ENCODE measurements at regions not wholly inside any gene's neighbourhood (a gene's known extent, or its start where the extent isn't known, plus 50 kb on each side); places are given as distances from the start of the nearest gene placed in this dataset.

DNA sequence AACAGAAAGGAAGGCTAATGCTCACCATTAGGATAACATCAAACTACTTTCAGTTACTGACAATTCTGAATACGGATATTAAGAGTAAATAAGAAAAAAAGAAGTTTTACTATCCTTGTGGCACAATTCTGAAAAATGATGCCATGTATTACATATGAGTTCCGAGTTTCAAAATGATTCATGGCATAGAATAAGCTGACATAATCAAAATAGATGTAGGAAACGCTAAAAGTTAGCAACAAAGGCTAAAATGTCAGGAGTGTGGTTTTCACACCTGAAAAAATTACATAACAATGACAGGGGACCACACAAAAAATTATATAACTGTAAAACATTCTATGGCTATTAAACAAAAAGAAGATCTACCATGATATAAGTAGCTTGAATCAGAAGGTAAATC is 1131.9 kb downstream of the OTOL1 start:
- no peak for FAIRE-seq
- Histone ChIP-seq H3K9me1 (ENCODE audit: control insufficient read depth, insufficient read depth, low read length) (no peaks in the 10 kb centered on the region), H3K4me3 (no peak overlapping the region), H3K9ac (ENCODE audit: insufficient read depth in 1 of 2, low read depth in 2 of 2, low read length in 2 of 2) (no peak overlapping the region), H3K27me3 (ENCODE audit: control insufficient read depth in 2 of 2, insufficient read depth in 2 of 2, low read length in 2 of 2) (no peaks in the 10 kb centered on the region), H3K27ac (ENCODE audit: extremely low read depth, low read depth, low read length) (no peak overlapping the region), H3K4me2 (ENCODE audit: insufficient read depth, low read length) (no peak overlapping the region), H4K20me1 (replicated peaks; ENCODE audit: control insufficient read depth, insufficient read depth, low read length) (no peaks in the 10 kb centered on the region), H3K4me1 (replicated peaks in 1 of 2; ENCODE audit: control insufficient read depth in 2 of 2, insufficient read depth in 2 of 2, low read length in 2 of 2) (no peaks in the 10 kb centered on the region), H2AFZ (ENCODE audit: low read depth, low read length) (no peak overlapping the region), H3K36me3 (ENCODE audit: control insufficient read depth, insufficient read depth, low read length) (no peaks in the 10 kb centered on the region), H3K79me2 (ENCODE audit: control insufficient read depth, insufficient read depth, low read length) (no peaks in the 10 kb centered on the region), H3K9me3 (replicated peaks; ENCODE audit: control insufficient read depth, insufficient read depth, low read depth, low read length) (no peaks in the 10 kb centered on the region)
- POLR2A ChIA-PET = no interaction called here
- DNase-seq (ENCODE audit: extremely low read depth in 1 of 4, low spot score in 3 of 4) = no peak
- no TSS peak for BruUV-seq (replicated peaks)
- TF ChIP-seq ZNF316 (IDR thresholded peaks at IDR 0.05) (peak; percentile 2; the same call in 1 of the 2 replicates), MAFF (IDR thresholded peaks at IDR 0.05; ENCODE audit: low read length) (peak; percentile 24), NFRKB (IDR thresholded peaks at IDR 0.05; ENCODE audit: low read depth) (no peak), DPF2 (IDR thresholded peaks at IDR 0.05) (no peak), NONO (IDR thresholded peaks at IDR 0.05; ENCODE audit: low read depth in 2 of 2, low read length in 1 of 2) (no peak), RBM39 (optimal IDR thresholded peaks at IDR 0.05; ENCODE audit: low read depth, low read length) (no peak), GABPB2 (CRISPR knock-in tag; conservative IDR thresholded peaks at IDR 0.05) (no peak), ETV1 (tag; conservative IDR thresholded peaks at IDR 0.05; ENCODE audit: low read depth) (no peak)
- intact Hi-C loops (cut with micrococcal nuclease) (no loop called here), in situ Hi-C loops (cut with MboI) (no loop called here)
- no peak for ATAC-seq
- 2% methylated on average over 3 of the region's 3 CpGs for WGBS (ENCODE audit: insufficient coverage, low coverage, missing lambda C conversion rate)
- CTCF ChIA-PET (ENCODE audit: low intra/inter-chr PET ratio) = no interaction called here

DNA sequence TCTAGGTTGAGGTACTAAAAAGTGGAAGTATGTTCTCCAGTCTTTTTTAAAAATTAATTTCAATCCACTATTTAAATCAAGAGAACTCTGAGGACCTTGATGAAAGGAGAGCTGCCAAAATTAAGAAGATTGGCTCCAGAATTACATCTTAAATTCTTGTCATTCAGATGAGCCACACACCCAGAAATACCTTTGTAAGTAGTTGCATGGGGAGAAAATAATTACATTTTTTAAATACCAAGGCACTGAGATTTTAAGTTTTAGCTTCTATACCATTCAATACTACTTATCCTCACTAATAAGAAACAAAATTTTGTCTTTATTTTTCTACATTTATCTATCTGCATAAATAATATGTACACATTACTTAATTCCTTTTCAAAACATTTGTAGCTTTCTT is 1132.8 kb downstream of the OTOL1 start:
- H3K27me3 ChIP-seq (ENCODE audit: control insufficient read depth in 2 of 2, insufficient read depth in 2 of 2, low read length in 2 of 2) = no peaks in the 10 kb centered on the region
- H3K4me2 ChIP-seq (ENCODE audit: insufficient read depth, low read length) = no peak overlapping the region
- no peaks in the 10 kb centered on the region for H4K20me1 ChIP-seq (replicated peaks; ENCODE audit: control insufficient read depth, insufficient read depth, low read length)
- no peak overlapping the region for H3K27ac ChIP-seq (ENCODE audit: extremely low read depth, low read depth, low read length)
- no peaks in the 10 kb centered on the region for H3K9me1 ChIP-seq (ENCODE audit: control insufficient read depth, insufficient read depth, low read length)
- intact Hi-C loops (cut with micrococcal nuclease) = no loop called here
- in situ Hi-C loops (cut with MboI) = no loop called here
- ChIA-PET POLR2A (no interaction called here), CTCF (ENCODE audit: low intra/inter-chr PET ratio) (no interaction called here)
- no TSS peak for BruUV-seq (replicated peaks)
- H3K9me3 ChIP-seq (replicated peaks; ENCODE audit: control insufficient read depth, insufficient read depth, low read depth, low read length) = no peaks in the 10 kb centered on the region
- H3K9ac ChIP-seq (ENCODE audit: insufficient read depth in 1 of 2, low read depth in 2 of 2, low read length in 2 of 2) = no peak overlapping the region
- no peaks in the 10 kb centered on the region for H3K36me3 ChIP-seq (ENCODE audit: control insufficient read depth, insufficient read depth, low read length)
- no peaks in the 10 kb centered on the region for H3K79me2 ChIP-seq (ENCODE audit: control insufficient read depth, insufficient read depth, low read length)
- no peaks in the 10 kb centered on the region for H3K4me1 ChIP-seq (replicated peaks in 1 of 2; ENCODE audit: control insufficient read depth in 2 of 2, insufficient read depth in 2 of 2, low read length in 2 of 2)
- H2AFZ ChIP-seq (ENCODE audit: low read depth, low read length) = no peak overlapping the region
- H3K4me3 ChIP-seq = no peak overlapping the region
- ATAC-seq = no peak
- FAIRE-seq = no peak
- DNase-seq (ENCODE audit: extremely low read depth in 1 of 4, low spot score in 3 of 4) = no peak
- no peak for TF ChIP-seq KDM1A (IDR thresholded peaks at IDR 0.05)
- TF ChIP-seq, protein P1, sequence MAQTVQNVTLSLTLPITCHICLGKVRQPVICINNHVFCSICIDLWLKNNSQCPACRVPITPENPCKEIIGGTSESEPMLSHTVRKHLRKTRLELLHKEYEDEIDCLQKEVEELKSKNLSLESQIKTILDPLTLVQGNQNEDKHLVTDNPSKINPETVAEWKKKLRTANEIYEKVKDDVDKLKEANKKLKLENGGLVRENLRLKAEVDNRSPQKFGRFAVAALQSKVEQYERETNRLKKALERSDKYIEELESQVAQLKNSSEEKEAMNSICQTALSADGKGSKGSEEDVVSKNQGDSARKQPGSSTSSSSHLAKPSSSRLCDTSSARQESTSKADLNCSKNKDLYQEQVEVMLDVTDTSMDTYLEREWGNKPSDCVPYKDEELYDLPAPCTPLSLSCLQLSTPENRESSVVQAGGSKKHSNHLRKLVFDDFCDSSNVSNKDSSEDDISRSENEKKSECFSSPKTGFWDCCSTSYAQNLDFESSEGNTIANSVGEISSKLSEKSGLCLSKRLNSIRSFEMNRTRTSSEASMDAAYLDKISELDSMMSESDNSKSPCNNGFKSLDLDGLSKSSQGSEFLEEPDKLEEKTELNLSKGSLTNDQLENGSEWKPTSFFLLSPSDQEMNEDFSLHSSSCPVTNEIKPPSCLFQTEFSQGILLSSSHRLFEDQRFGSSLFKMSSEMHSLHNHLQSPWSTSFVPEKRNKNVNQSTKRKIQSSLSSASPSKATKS (CRISPR knock-in tag; IDR thresholded peaks at IDR 0.05) = no peak
- TF ChIP-seq CREB3L1 (IDR thresholded peaks at IDR 0.05; ENCODE audit: borderline replicate concordance, low read depth) = no peak
- no peak for TF ChIP-seq ZNF354B (CRISPR knock-in tag; IDR thresholded peaks at IDR 0.05)
- TF ChIP-seq ZNF143 (CRISPR knock-in tag; IDR thresholded peaks at IDR 0.05) = no peak
- TF ChIP-seq E2F1 (CRISPR knock-in tag; IDR thresholded peaks at IDR 0.05) = no peak
